ENCODE measurements at regions not wholly inside any gene's neighbourhood (a gene's known extent, or its start where the extent isn't known, plus 50 kb on each side); places are given as distances from the start of the nearest gene placed in this dataset.

DNA sequence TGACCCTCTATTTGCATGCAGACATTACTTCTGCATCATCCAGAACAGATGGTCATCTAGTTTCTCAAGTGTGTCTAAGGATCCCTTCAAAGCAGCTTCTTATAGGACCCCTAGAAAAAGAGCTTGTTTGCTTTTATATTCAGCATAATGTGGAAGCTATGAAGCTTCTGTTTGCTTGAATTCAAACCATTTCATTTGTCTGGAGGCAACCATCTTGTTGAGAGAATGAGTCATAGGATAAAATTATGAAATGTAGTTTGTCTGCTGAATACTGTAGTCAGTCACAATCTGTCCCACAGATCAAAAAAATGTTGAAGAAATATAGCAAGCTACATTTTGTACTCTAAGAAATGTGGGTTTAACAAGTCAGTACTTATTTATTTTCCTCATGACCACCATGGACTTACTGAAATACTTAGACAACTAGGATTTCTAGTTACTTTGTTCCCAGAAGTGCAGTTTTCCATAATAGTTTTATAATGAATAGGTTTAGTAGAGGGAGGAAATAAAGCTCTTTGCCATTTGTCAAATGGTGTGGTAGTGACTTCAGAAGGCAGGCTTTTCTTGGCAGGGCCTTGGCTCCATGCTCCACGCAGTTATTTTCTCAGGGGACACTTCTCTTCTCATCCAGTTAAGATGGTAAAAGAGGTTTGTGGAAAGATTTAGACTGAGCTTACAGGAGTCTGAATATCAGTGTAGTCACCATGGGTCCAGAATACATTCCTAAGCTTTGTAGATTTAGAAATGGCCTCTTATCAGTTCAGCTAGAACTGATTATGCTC, 74.8 kb upstream of the DEPDC1 start:
- intact Hi-C loops (cut with DNase I; ENCODE audit: low total_unique reads): no loop called here
- Histone ChIP-seq H3K36me3 (no peaks in the 10 kb centered on the region), H3K27me3 (no peaks in the 10 kb centered on the region), H3K4me3 (no peak overlapping the region), H3K27ac (no peak overlapping the region), H3K9me3 (no peaks in the 10 kb centered on the region), H3K4me1 (no peaks in the 10 kb centered on the region)
- in situ Hi-C loops (cut with MboI; ENCODE audit: low sequenced_read_pairs in 4 of 4): no loop called here
- TF ChIP-seq POLR2A (IDR thresholded peaks at IDR 0.05): no peak
- TF ChIP-seq, protein P1, sequence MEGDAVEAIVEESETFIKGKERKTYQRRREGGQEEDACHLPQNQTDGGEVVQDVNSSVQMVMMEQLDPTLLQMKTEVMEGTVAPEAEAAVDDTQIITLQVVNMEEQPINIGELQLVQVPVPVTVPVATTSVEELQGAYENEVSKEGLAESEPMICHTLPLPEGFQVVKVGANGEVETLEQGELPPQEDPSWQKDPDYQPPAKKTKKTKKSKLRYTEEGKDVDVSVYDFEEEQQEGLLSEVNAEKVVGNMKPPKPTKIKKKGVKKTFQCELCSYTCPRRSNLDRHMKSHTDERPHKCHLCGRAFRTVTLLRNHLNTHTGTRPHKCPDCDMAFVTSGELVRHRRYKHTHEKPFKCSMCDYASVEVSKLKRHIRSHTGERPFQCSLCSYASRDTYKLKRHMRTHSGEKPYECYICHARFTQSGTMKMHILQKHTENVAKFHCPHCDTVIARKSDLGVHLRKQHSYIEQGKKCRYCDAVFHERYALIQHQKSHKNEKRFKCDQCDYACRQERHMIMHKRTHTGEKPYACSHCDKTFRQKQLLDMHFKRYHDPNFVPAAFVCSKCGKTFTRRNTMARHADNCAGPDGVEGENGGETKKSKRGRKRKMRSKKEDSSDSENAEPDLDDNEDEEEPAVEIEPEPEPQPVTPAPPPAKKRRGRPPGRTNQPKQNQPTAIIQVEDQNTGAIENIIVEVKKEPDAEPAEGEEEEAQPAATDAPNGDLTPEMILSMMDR (IDR thresholded peaks at IDR 0.05 in 4 of 5, conservative IDR thresholded peaks at IDR 0.05 in 1 of 5): no peak
- ATAC-seq (no peak), DNase-seq (no peak)

DNA sequence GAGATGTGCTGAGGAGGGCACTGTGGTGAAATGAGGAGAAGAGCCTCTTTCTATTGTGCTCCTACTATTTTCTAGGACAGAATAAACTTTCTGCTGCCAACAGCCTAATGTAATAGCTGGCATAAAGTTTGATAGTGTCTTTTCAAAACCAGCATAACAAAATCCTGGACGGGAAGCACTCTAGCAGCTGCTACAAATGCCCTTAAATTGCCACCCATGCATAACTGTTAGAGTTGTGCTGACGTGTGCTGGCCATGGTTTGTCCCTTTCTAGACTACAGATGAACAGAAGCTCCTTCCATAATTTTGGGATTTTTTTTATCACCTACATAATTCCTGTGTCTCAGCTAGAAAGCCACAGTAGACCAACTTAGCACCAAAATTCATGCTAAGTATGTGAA, 88.5 kb upstream of the DEPDC1 start:
- H3K27me3 ChIP-seq: no peaks in the 10 kb centered on the region
- no peaks in the 10 kb centered on the region for H3K36me3 ChIP-seq
- intact Hi-C loops (cut with DNase I; ENCODE audit: low total_unique reads) (no loop called here), in situ Hi-C loops (cut with MboI; ENCODE audit: low sequenced_read_pairs in 4 of 4) (loop anchor here in 1 of 4 donors (25.0 kb wide), 1 partner anchor 1152 kb away; no protein-coding TSS in a partner anchor)
- no peak for ATAC-seq
- no peak overlapping the region for H3K27ac ChIP-seq
- DNase-seq: no peak
- no peaks in the 10 kb centered on the region for H3K9me3 ChIP-seq
- TF ChIP-seq, protein P1 (IDR thresholded peaks at IDR 0.05 in 4 of 5, conservative IDR thresholded peaks at IDR 0.05 in 1 of 5): no peak
- TF ChIP-seq POLR2A (IDR thresholded peaks at IDR 0.05): no peak
- no peaks in the 10 kb centered on the region for H3K4me1 ChIP-seq
- H3K4me3 ChIP-seq: no peak overlapping the region

- no peak overlapping the region for H3K27ac ChIP-seq
- ATAC-seq (no peak), DNase-seq (no peak)
- H3K4me1 ChIP-seq: no peaks in the 10 kb centered on the region
- H3K36me3 ChIP-seq: no peaks in the 10 kb centered on the region
- H3K9me3 ChIP-seq: no peaks in the 10 kb centered on the region
- H3K27me3 ChIP-seq: no peaks in the 10 kb centered on the region
- H3K4me3 ChIP-seq: no peak overlapping the region
- TF ChIP-seq, protein P1 (IDR thresholded peaks at IDR 0.05 in 4 of 5, conservative IDR thresholded peaks at IDR 0.05 in 1 of 5): no peak
- no peak for TF ChIP-seq POLR2A (IDR thresholded peaks at IDR 0.05)
- intact Hi-C loops (cut with DNase I; ENCODE audit: low total_unique reads) (no loop called here), in situ Hi-C loops (cut with MboI; ENCODE audit: low sequenced_read_pairs in 4 of 4) (loop anchor here in 1 of 4 donors (25.0 kb wide), 1 partner anchor 1151 kb away; no protein-coding TSS in a partner anchor)
Measured at GRCh38 chr1:68586766-68587165, 89.9 kb upstream of the DEPDC1 start.

DNA sequence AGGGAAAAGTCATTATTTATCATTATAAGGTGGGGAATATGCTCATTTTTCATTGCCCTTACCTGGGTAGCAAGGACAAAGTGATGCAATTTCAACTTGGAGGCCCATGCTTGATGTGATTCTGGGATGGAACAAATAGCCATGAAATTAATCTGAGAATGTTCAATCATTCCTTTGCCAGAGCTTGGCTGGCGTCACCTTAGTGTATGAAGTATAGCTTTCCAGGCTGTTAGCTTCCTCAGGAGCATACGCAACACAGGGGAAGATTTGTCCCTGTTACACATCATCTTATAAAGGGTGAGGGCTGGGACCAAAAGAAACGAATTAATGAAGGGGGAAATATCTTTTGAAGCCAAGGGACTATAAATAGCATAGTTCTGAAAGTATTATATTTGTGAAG, 91.4 kb upstream of the DEPDC1 start:
- TF ChIP-seq POLR2A (IDR thresholded peaks at IDR 0.05): no peak
- TF ChIP-seq, protein P1 (IDR thresholded peaks at IDR 0.05 in 4 of 5, conservative IDR thresholded peaks at IDR 0.05 in 1 of 5): no peak
- no peak for ATAC-seq
- Histone ChIP-seq H3K4me1 (no peaks in the 10 kb centered on the region), H3K27ac (no peak overlapping the region), H3K9me3 (no peaks in the 10 kb centered on the region), H3K4me3 (no peak overlapping the region), H3K27me3 (no peaks in the 10 kb centered on the region), H3K36me3 (no peaks in the 10 kb centered on the region)
- intact Hi-C loops (cut with DNase I; ENCODE audit: low total_unique reads) (no loop called here), in situ Hi-C loops (cut with MboI; ENCODE audit: low sequenced_read_pairs in 4 of 4) (loop anchor here in 1 of 4 donors (25.0 kb wide), 1 partner anchor 1149 kb away; no protein-coding TSS in a partner anchor)
- DNase-seq: no peak

Measured in gastrocnemius medialis (tissue), 4 donors.